GM23338 (cell line): ENCODE measurements at regions not wholly inside any gene's neighbourhood (a gene's known extent, or its start where the extent isn't known, plus 50 kb on each side); places are given as distances from the start of the nearest gene placed in this dataset.

Experiments
- ATAC-seq: fragments of 200-7000 bp; cut with Tn5 transposase; 3 replicates; pipeline ENCODE4 v1.9.1; 2020
- DNase-seq: peaks from one replicate; pipeline ENCODE4 v3.0.0-alpha.2; 2015; ENCODE audit warnings: low spot score
- H2AFZ ChIP-seq: fragments of 200-600 bp; sonication (generic); 2 replicates; pipeline ENCODE4 v1.8.0; 2016; ENCODE audit warnings: antibody characterized with exemption, mild to moderate bottlenecking, moderate library complexity
- H3F3A ChIP-seq: fragments of 200-600 bp; sonication (generic); replicated peaks from 2 replicates; pipeline ENCODE4 v1.8.0; 2017; ENCODE audit warnings: antibody characterized with exemption, mixed run types, low read depth
- H3K27ac ChIP-seq: fragments of 200-600 bp; sonication (generic); 2 replicates; pipeline ENCODE4 v1.6.1; 2016; ENCODE audit warnings: low read depth
- H3K27me3 ChIP-seq: fragments of 200-600 bp; sonication (generic); 2 replicates; pipeline ENCODE4 v1.8.0; 2016; ENCODE audit warnings: mild to moderate bottlenecking, mixed run types, moderate library complexity; ENCODE audit not compliant: insufficient read depth
- H3K36me3 ChIP-seq: fragments of 200-600 bp; sonication (generic); 2 replicates; pipeline ENCODE4 v1.8.0; 2016; ENCODE audit warnings: mild to moderate bottlenecking; ENCODE audit not compliant: insufficient read depth
- H3K4me1 ChIP-seq: fragments of 200-600 bp; sonication (generic); 2 replicates; pipeline ENCODE4 v1.8.0; 2016; ENCODE audit warnings: mild to moderate bottlenecking, moderate library complexity; ENCODE audit not compliant: insufficient read depth
- H3K4me2 ChIP-seq: fragments of 200-600 bp; sonication (generic); 2 replicates; pipeline ENCODE4 v1.7.1; 2017; ENCODE audit warnings: mixed run types
- H3K4me3 ChIP-seq: fragments of 200-600 bp; sonication (generic); 2 replicates; pipeline ENCODE4 v1.6.1; 2016; ENCODE audit warnings: mixed run types
- H3K79me2 ChIP-seq: fragments of 200-600 bp; sonication (generic); replicated peaks from 2 replicates; pipeline ENCODE4 v1.8.0; 2017; ENCODE audit warnings: mild to moderate bottlenecking; ENCODE audit not compliant: insufficient read depth
- H3K9me2 ChIP-seq: fragments of 200-600 bp; sonication (generic); 2 replicates; pipeline ENCODE4 v1.8.0; 2017; ENCODE audit not compliant: insufficient read depth
- H4K20me1 ChIP-seq: fragments of 200-600 bp; sonication (generic); replicated peaks from 2 replicates; pipeline ENCODE4 v1.8.0; 2017; ENCODE audit warnings: mild to moderate bottlenecking; ENCODE audit not compliant: insufficient read depth
- H3K27ac Mint-ChIP-seq: 2 replicates; pipeline ENCODE4 v1.8.0; 2020; ENCODE audit warnings: inconsistent platforms, mild to moderate bottlenecking, moderate library complexity, mixed read lengths
- H3K27me3 Mint-ChIP-seq: 3 replicates; pipeline ENCODE4 v1.8.0; 2022; ENCODE audit warnings: low read depth, mild to moderate bottlenecking, moderate library complexity, mixed read lengths, inconsistent platforms; ENCODE audit not compliant: insufficient read depth, poor library complexity
- H3K36me3 Mint-ChIP-seq: 3 replicates; pipeline ENCODE4 v1.8.0; 2021; ENCODE audit warnings: low read depth, mild to moderate bottlenecking, inconsistent platforms, moderate library complexity, mixed read lengths
- H3K4me1 Mint-ChIP-seq: 3 replicates; pipeline ENCODE4 v1.8.0; 2020; ENCODE audit warnings: mild to moderate bottlenecking, inconsistent platforms, mixed read lengths
- H3K4me3 Mint-ChIP-seq: 3 replicates; pipeline ENCODE4 v1.8.0; 2021; ENCODE audit warnings: moderate library complexity, mild to moderate bottlenecking, inconsistent platforms, mixed read lengths
- H3K9me3 Mint-ChIP-seq: 3 replicates; pipeline ENCODE4 v1.8.0; 2020; ENCODE audit warnings: moderate library complexity, mild to moderate bottlenecking, inconsistent platforms, mixed read lengths
- CREB1 ChIP-seq: fragments of 250-450 bp; sonication (Bioruptor Pico); IDR thresholded peaks from 2 replicates; pipeline ENCODE4 v1.5.0; 2020; ENCODE audit warnings: low read depth, mild to moderate bottlenecking, moderate library complexity
- EZH2phosphoT487 ChIP-seq: fragments of 200-600 bp; sonication (generic); IDR thresholded peaks from one replicate; pipeline ENCODE4 v1.8.1; 2018; ENCODE audit warnings: antibody characterized with exemption; ENCODE audit not compliant: unreplicated experiment
- NANOG ChIP-seq: IDR thresholded peaks from 2 replicates; pipeline ENCODE4 v1.6.1; 2016; ENCODE audit warnings: antibody characterized with exemption, borderline replicate concordance
- ZNF331 ChIP-seq: fragments of 250-450 bp; sonication (Bioruptor Pico); IDR thresholded peaks from 2 replicates; pipeline ENCODE4 v1.5.0; 2020; ENCODE audit warnings: low read depth, mild to moderate bottlenecking, moderate library complexity
- TF ChIP-seq, protein P1 (sequence below): fragments of 250-450 bp; sonication (Bioruptor Pico); IDR thresholded peaks from 2 replicates; pipeline ENCODE4 v1.5.0; 2020; ENCODE audit warnings: mild to moderate bottlenecking, moderate library complexity
- TF ChIP-seq, protein P2 (sequence below), 2 experiments: fragments of 200-600 bp in 1 of 2; sonication (generic) in 1 of 2; conservative IDR thresholded peaks; 2 replicates each; pipeline versions ENCODE4 v1.5.1 to v1.6.1; 2016 to 2017; ENCODE audit warnings: antibody characterized with exemption in 2 of 2, low read depth in 2 of 2, mild to moderate bottlenecking in 2 of 2, moderate library complexity in 1 of 2

DNA sequence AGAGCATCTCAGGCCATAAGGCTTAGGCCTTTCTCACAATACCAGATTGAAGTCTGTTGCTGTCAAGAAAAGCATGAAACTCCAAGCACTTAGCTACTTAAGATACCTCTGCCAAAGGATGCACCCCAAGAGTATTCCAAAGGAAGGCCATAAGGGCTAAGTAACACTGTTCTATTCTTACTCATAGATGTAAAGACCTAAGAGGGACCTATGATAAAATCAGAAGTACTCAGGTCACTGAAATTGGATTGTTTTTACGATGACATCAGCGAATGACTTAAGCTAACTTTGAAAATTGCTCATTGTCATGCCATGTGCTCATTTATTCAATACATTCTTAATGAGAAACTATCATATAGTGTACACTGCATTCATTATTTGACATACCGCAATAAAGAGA is 172.8 kb downstream of the KCNA4 start (continued):
- TF ChIP-seq, protein P1, sequence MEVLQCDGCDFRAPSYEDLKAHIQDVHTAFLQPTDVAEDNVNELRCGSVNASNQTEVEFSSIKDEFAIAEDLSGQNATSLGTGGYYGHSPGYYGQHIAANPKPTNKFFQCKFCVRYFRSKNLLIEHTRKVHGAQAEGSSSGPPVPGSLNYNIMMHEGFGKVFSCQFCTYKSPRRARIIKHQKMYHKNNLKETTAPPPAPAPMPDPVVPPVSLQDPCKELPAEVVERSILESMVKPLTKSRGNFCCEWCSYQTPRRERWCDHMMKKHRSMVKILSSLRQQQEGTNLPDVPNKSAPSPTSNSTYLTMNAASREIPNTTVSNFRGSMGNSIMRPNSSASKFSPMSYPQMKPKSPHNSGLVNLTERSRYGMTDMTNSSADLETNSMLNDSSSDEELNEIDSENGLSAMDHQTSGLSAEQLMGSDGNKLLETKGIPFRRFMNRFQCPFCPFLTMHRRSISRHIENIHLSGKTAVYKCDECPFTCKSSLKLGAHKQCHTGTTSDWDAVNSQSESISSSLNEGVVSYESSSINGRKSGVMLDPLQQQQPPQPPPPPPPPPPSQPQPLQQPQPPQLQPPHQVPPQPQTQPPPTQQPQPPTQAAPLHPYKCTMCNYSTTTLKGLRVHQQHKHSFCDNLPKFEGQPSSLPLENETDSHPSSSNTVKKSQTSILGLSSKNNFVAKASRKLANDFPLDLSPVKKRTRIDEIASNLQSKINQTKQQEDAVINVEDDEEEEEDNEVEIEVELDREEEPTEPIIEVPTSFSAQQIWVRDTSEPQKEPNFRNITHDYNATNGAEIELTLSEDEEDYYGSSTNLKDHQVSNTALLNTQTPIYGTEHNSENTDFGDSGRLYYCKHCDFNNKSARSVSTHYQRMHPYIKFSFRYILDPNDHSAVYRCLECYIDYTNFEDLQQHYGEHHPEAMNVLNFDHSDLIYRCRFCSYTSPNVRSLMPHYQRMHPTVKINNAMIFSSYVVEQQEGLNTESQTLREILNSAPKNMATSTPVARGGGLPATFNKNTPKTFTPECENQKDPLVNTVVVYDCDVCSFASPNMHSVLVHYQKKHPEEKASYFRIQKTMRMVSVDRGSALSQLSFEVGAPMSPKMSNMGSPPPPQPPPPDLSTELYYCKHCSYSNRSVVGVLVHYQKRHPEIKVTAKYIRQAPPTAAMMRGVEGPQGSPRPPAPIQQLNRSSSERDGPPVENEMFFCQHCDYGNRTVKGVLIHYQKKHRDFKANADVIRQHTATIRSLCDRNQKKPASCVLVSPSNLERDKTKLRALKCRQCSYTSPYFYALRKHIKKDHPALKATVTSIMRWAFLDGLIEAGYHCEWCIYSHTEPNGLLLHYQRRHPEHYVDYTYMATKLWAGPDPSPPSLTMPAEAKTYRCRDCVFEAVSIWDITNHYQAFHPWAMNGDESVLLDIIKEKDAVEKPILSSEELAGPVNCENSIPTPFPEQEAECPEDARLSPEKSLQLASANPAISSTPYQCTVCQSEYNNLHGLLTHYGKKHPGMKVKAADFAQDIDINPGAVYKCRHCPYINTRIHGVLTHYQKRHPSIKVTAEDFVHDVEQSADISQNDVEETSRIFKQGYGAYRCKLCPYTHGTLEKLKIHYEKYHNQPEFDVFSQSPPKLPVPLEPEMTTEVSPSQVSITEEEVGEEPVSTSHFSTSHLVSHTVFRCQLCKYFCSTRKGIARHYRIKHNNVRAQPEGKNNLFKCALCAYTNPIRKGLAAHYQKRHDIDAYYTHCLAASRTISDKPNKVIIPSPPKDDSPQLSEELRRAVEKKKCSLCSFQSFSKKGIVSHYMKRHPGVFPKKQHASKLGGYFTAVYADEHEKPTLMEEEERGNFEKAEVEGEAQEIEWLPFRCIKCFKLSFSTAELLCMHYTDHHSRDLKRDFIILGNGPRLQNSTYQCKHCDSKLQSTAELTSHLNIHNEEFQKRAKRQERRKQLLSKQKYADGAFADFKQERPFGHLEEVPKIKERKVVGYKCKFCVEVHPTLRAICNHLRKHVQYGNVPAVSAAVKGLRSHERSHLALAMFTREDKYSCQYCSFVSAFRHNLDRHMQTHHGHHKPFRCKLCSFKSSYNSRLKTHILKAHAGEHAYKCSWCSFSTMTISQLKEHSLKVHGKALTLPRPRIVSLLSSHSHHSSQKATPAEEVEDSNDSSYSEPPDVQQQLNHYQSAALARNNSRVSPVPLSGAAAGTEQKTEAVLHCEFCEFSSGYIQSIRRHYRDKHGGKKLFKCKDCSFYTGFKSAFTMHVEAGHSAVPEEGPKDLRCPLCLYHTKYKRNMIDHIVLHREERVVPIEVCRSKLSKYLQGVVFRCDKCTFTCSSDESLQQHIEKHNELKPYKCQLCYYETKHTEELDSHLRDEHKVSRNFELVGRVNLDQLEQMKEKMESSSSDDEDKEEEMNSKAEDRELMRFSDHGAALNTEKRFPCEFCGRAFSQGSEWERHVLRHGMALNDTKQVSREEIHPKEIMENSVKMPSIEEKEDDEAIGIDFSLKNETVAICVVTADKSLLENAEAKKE: no peak

DNA sequence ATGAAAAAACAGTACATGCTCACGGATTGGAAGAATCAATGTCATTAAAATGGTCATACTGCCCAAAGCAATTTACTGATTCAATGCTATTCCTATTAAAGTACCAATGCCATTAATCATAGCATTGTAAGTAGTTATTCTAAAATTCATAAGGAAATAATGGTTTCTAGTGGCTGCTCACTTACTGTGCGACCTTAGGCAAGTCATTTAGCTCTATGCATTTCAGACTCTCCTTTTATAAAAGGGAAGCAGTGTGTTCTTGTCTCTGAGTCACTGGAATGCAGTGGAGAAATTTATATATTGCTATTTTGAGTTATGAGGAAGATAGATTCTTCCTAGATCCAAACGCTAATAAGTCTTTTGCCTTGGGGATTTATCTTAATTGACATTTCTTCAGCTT is 174.8 kb downstream of the KCNA4 start:
- H3K27me3 ChIP-seq: no peaks in the 10 kb centered on the region
- H3K4me2 ChIP-seq: no peak overlapping the region
- H3K79me2 ChIP-seq: no peaks in the 10 kb centered on the region
- H3K4me1 ChIP-seq: no peaks in the 10 kb centered on the region
- Mint-ChIP-seq H3K27me3 (peaks cover 2% of the 10 kb centered on the region), H3K4me1 (peaks cover 4% of the 10 kb centered on the region; the same call in 2 of the 3 replicates), H3K4me3 (no peak overlapping the region), H3K9me3 (no peaks in the 10 kb centered on the region), H3K36me3 (no peaks in the 10 kb centered on the region), H3K27ac (no peak overlapping the region)
- H3K27ac ChIP-seq: no peak overlapping the region
- H3K9me2 ChIP-seq: no peaks in the 10 kb centered on the region; the same call in 1 of the 2 replicates
- H3K36me3 ChIP-seq: no peaks in the 10 kb centered on the region
- no peaks in the 10 kb centered on the region for H3F3A ChIP-seq
- H2AFZ ChIP-seq: no peak overlapping the region
- H3K4me3 ChIP-seq: no peak overlapping the region
- ATAC-seq: no peak
- no peak for DNase-seq
- no peaks in the 10 kb centered on the region for H4K20me1 ChIP-seq
- TF ChIP-seq EZH2phosphoT487 (no peak), ZNF331 (no peak), NANOG (no peak), CREB1 (CRISPR knock-in tag) (no peak)
- TF ChIP-seq, protein P2, sequence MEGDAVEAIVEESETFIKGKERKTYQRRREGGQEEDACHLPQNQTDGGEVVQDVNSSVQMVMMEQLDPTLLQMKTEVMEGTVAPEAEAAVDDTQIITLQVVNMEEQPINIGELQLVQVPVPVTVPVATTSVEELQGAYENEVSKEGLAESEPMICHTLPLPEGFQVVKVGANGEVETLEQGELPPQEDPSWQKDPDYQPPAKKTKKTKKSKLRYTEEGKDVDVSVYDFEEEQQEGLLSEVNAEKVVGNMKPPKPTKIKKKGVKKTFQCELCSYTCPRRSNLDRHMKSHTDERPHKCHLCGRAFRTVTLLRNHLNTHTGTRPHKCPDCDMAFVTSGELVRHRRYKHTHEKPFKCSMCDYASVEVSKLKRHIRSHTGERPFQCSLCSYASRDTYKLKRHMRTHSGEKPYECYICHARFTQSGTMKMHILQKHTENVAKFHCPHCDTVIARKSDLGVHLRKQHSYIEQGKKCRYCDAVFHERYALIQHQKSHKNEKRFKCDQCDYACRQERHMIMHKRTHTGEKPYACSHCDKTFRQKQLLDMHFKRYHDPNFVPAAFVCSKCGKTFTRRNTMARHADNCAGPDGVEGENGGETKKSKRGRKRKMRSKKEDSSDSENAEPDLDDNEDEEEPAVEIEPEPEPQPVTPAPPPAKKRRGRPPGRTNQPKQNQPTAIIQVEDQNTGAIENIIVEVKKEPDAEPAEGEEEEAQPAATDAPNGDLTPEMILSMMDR (conservative IDR thresholded peaks at IDR 0.05; ENCODE audit: low read depth in 2 of 2): no peak
- TF ChIP-seq, protein P1: no peak
